ENCODE measurements at regions not wholly inside any gene's neighbourhood (a gene's known extent, or its start where the extent isn't known, plus 50 kb on each side); places are given as distances from the start of the nearest gene placed in this dataset.

GRCh38 chr18:46281185-46282176, 177.3 kb downstream of the HAUS1 start:
- TF ChIP-seq SIN3A (IDR thresholded peaks at IDR 0.05; ENCODE audit: borderline replicate concordance, insufficient read depth, low read length) (no peak), TAF1 (IDR thresholded peaks at IDR 0.05; ENCODE audit: borderline replicate concordance, insufficient read depth, low read length) (no peak), POLR2AphosphoS5 (IDR thresholded peaks at IDR 0.05; ENCODE audit: low read depth, low read length) (no peak), REST (IDR thresholded peaks at IDR 0.05; ENCODE audit: insufficient read depth in 1 of 2, low read depth in 2 of 2, low read length in 2 of 2) (no peak)

Data from PFSK-1 (cell line).